Middle frontal gyrus (tissue), 1 donor: ENCODE measurements at regions not wholly inside any gene's neighbourhood (a gene's known extent, or its start where the extent isn't known, plus 50 kb on each side); places are given as distances from the start of the nearest gene placed in this dataset.
"Not testable (repeated sequence)": the region's sequence is repeated elsewhere in the genome, so short reads cannot be mapped to it uniquely, and the experiment has no call there.

Experiments
- DNase-seq: peaks from one replicate; pipeline ENCODE4 v3.0.0-alpha.2; 2015; ENCODE audit warnings: low spot score; ENCODE audit errors: extremely low spot score

DNA sequence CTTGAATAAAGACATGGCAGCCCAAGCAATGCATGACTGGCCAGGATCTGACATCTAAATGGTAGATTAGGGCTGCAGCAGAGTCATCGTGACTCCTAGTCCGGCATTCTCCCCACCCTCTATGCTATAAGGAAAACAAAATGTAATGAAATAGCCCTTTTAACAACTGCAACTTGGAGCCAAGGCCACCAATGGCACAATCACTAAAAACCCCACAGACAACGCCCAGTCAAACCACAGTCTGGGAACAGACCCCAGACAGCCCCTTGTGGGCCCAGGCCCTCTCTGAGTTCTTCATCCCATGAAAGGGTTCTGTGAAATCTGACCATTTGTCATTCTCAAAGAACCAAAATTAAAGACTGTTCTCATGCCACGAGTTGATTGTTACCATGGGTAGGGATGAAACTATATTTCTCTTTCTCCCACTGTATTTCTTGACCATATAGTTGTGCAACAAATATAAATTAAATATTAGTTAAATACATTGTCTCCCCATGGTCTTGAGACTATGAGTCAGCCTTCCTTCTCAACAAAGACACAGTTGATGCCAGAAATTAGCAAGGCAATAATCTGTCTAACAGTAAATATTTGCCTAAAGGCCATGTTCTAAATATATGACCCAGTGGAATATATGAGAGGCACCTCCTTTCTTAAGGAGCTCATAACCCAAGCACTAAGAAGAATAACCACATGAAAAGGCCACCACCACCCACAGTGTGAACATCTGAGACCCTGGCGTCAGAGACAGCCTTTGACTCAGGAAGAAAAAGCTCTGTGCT lies 85.6 kb upstream of the SSTR4 start:
- no peak for DNase-seq

DNA sequence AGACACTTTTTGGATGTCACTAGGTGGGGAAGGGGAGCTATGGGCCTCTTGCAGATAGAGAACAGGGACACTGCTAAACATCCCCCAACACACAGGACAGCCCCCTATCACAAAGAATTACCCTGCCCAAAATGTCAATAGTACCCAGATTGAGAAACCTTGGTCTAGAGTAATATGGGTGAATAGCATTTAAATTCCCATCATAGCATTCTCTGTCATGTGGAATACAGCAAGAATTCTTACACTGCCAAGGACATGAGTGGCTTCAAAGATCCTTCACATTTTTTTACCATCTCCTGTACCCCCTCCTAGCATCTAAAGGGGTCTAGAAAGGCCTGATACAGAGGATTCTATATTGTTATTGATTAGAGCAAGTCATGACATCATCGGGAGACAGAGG lies 83.1 kb upstream of the SSTR4 start:
- DNase-seq, result no peak

DNA sequence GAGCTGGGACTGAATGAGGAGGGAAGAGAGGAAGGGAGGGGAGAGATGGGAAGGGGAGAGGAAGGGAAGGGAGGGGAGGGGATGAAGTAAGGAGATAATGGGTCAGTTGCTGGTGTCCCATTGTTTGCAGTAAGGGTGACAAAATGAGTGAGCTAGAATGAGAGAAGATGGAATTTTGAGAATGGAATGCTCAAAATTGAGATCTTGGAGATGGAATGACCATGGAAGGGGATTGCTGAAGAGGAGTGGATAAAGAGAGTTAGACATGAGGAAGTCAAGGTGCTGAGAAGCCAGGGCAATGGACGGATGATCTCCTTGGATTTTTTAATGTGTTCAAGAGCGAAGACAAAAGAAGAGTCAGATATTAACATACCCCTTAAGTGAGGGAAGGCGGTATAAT lies 80.5 kb upstream of the SSTR4 start:
- DNase-seq, result no peak

DNA sequence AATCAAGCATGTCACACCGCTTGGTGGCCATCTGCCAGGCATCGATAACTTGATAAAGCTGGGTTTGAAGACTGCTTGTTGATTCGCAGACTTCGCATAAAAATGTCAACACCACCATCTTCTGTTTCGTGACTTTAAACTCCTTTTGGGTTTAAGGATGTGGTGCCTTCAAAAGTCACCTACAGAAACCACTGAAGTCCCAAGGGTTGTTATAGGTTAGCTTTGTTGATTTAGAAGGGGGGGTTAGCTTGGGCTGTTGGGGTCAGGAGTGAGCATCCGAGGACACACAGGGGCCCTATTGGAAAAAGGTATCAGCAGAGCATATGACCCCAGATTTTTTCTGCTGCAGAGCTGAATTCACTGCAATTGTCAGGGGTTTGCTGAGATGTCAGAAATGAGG lies 76.7 kb upstream of the SSTR4 start:
- no peak for DNase-seq

DNA sequence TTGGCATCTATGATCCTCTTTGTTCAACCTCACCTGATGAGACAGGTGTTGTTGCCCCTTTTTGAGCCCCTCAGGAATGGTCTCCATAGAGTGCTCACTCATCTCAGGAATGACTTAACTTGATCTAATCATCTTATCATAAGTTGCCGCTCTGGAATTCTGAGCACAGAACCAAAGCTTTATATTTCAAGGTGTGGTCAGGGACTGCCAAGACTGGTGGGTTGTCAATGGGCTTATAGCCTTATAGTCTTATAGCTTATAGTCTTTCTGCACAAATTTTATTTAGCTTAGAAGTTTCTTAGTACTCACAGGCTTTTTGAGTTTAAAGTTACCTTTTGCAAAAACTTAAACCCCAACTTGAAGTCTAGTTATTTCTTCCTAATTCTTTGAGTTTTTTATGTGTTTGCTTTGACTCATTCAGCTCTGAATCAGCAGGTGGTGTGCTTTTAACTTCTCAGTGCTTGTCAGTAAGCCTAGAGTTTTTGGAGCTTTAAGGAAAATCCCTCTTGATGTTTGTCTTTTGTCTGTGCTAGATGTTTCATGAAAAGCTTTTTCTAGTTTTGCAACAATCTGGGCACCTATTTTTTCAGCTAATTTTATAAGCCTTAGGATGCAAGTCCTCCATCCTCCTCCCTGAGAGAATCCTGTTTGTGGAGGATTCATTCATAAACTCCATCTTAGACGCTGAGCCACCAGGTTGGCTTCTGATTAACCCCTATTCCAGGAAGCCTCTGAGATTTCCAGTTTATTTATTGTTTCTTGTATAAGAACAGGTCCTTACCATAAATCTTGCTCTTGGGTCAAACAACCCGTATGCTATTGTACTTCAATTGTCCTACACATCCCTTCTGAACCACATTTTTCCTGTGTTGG lies 72.3 kb upstream of the SSTR4 start:
- DNase-seq, result no peak

DNA sequence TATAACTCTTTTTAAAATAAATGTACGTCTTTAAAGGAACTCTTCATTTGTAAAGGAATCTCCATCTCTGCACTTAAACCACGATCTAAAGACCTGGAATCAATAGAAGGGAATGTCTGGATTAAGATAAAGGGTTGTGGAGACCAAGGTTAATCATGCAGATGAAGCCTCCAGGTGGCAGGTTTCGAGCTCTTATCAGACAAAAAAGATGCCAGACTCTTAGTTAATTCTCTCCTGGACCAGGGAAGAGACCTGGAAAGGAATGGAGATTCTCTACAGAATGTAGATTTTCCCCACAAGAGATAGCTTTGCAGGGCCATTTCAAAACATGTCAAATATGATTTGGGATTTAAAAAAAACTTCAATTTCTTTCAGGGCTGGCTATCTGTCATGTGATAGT lies 71.5 kb upstream of the SSTR4 start:
- no peak for DNase-seq

DNA sequence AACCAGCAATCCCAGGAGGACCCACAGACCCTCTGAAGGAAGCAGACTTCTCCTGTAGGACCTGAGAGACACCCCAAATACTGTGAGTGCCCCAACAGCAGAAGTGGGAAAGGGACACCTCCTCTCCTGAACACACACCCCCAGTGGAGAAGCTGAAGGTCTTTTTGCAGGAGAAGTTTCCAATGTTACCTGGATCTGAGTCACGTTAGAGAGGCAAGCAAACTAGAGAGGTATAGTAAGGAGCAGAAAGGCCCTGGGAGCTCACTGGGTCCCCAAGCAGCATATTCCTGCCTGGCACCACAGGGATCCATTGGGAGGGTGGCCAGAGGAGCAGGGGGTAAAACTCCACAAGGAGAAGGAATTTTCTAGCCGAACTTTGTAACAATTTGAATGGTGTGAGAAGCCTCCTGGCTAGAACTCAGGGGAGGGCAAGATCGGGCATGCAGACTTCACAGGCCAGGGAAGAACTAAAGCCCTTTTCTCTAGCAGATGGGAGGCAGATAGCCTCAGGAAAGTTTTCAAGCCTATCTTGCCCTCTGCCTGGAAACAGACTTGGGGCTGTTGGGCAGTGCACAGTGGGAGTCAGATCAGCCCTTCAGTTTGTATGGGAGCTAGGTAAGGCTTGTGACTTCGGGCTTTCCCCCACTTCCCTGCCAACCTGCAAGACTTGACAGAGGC lies 68.2 kb upstream of the SSTR4 start:
- DNase-seq, result no peak

DNA sequence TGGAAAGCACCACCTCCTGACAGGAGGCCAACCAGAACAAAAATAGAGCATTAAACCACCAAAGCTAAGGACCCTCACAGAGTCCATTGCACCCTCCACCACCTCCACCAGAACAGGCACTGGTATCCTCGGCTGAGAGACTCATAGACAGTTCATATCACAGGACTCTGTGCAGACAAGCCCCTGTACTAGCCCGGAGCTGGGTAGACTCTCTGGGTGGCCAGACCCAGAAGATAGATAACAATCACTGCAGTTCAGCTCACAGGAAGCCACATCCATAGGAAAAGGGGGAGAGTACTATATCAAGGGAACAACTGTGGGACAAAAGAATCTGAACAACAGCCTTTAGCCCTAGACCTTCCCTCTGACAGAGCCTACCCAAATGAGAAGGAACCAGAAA lies 67.4 kb upstream of the SSTR4 start:
- DNase-seq, result not testable (repeated sequence)

DNA sequence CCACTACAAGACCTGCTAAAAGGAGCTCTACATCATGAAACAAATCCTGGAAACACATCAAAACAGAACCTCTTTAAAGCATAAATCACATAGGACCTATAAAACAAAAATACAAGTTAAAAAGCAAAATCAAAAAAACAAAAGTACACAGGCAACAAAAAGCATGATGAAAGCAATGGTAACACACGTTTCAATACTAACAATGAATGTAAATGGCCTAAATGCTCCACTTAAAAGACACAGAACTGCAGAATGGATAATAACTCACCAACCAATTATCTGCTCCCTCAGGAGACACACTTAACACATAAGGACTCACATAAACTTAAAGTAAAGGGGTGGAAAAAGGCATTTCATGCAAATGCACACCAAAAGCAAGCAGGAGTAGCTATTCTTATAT lies 66.1 kb upstream of the SSTR4 start:
- DNase-seq, result not testable (repeated sequence)

DNA sequence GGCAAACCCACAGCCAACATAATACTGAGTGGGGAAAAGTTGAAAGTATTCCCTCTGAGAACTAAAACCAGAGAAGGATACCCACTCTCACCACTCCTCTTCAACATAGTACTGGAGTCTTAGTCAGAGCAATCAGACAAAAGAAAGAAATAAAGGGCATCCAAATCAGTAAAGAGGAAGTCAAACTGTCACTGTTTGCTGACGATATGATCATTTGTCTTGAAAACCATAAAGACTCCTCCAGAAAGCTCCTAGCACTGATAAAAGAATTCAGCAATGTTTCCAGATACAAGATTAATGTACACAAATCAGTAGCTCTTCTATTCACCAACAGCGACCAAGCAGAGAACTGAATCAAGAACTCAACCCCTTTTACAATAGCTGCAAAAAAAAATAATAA lies 64.0 kb upstream of the SSTR4 start:
- not testable (repeated sequence) for DNase-seq

DNA sequence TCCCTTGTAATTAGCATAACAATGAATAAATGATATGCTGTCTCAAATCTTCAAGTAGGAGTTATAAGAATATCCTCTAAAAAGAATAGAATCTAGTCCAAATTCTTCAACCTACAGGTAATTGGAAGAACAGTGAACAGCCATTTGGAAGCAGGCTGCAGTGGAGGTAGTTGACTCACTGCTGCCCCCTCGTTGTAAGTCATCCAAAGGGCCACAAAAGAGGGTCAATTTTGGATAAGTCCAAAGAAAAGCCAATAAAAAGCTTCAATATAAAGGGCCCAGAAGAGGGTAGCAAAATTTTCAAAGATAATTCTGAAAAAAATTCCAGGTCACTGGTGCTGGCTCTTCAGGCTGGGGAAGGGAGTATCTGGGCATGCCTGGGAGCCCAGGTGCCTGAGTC lies 60.8 kb upstream of the SSTR4 start:
- DNase-seq, result no peak

DNA sequence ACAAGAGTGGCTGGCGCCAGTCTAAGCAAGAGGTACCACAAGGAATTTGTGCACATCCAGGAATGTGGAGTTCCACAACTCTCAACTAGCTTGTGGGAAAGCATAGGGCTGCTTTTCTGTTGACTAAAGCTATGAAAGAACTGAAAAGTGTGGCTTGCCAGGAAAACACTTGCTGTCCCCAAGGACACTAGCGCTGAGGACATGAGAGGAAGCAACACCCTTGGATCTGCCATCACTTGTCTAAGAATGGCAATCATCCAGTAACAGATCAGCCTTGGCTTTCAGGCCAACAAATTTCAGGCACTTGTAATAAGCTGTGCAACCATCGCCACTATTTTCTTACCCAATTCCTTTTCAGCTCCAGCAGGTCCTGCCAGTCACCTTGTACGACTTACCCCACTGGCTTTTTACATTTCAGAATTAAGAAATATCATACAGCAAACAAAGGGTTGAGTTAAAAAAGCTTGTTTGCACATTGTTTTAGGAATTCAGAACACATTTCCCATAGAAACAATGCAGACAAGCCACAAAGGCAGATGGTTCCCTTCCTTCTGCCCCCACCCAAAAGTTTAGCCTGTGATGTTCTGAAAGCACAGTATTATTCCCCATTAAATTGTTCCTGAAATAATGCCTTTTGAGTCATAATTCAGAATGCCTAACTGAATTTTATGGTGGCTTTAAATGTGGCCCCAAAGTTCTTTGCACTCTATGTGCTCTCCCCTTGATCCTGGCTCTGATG lies 57.9 kb upstream of the SSTR4 start:
- DNase-seq, result no peak

DNA sequence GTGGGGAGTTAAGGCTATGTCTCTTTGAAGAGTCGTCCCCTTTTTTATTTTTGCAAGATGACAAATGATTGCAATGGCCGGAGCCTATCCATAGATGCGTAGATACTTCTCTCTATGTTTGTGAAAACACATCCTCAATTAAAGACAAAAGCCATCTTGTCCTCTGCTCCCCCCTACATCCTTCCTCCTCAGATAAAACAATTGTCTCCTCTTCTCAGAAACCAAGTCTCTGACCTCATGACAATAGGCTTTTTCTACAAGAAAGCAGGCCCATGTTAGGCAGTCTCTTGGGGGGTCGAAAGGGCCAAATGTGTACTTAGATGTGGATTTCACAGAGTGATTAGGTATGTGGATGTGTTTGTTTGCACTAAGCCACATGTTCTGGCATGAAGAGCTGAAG lies 51.1 kb upstream of the SSTR4 start:
- DNase-seq, result no peak

DNA sequence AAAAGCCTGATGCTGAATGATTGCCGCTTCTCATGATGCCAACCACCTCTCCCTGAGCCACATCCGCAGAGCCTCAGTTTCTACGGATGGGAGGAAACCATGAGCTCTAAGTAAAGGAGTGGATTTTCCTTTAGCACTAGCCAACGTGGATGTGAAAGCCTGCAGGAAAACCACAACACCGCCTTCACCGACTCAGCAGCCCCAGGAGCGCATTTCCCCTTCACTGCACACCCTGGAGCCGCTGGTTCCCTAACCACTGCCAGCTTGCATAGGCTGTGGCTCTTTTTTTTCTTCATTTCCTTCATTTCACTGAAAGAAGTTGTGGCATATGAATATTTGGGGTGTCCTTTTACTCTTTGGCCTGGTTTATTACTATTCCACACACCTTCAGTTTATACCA lies 50.5 kb upstream of the SSTR4 start:
- no peak for DNase-seq

DNA sequence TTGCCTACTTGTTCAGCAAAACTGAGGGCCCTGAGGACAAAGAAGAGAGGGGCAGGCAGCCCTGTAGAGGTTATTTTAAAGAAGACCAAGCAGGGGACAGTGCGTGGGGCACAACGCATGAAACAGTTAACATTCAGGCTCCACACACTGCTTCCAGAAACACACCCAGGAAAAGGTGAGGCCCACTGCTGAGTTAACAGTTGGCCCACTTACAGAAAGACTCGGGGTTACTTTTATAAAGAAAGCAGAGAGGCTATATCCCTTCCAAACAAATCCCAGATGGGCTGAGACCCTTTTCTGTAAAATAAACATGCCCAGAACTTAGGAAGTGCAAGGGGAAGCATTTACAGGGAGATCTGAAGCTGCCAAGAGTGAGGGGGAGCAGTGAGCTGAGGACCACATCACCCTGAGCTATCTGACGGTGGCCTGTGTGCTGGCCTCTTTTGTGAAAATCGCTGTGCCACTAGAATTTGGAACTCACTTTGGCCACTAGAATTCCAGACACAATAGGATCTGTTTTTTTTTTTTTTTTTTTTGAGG lies 49.8 kb upstream of the SSTR4 start:
- no peak for DNase-seq
